Testis (tissue), 2 donors: ENCODE measurements at regions not wholly inside any gene's neighbourhood (a gene's known extent, or its start where the extent isn't known, plus 50 kb on each side); places are given as distances from the start of the nearest gene placed in this dataset.

Experiments used
- DNase-seq: peaks from one replicate; pipeline ENCODE4 v3.0.0-alpha.2; 2019
- H3K27ac ChIP-seq, 2 donors: fragments of 200-600 bp; sonication (generic); one replicate each; pipeline ENCODE4 v1.5.1; 2019
- H3K27me3 ChIP-seq: fragments of 200-600 bp; sonication (generic); one replicate; pipeline ENCODE4 v1.5.1; 2019
- H3K36me3 ChIP-seq: fragments of 200-600 bp; sonication (generic); one replicate; pipeline ENCODE4 v1.5.1; 2017; ENCODE audit warnings: low read depth; ENCODE audit errors: missing control alignments
- H3K4me1 ChIP-seq: fragments of 200-600 bp; sonication (generic); one replicate; pipeline ENCODE4 v1.5.1; 2019
- H3K4me3 ChIP-seq, 2 donors: fragments of 200-600 bp; sonication (generic); one replicate each; pipeline ENCODE4 v1.5.1; 2017 to 2019
- H3K9me3 ChIP-seq: fragments of 200-600 bp; sonication (generic); one replicate; pipeline ENCODE4 v1.5.1; 2017
- POLR2A ChIP-seq: fragments of 450-650 bp; IDR thresholded peaks from one replicate; pipeline ENCODE4 v1.6.1; 2017; ENCODE audit warnings: antibody characterized with exemption, mild to moderate bottlenecking, moderate library complexity
- WGBS, 2 donors: methylation state at CpG; one replicate each; pipeline ENCODE4 v1.1.5; 2018; 5-methylcytosine and 5-hydroxymethylcytosine counted together
- intact Hi-C: fragments of 100-400 bp; cut with DNase I; formaldehyde crosslinking; loops from one replicate; pipeline ENCODE4 v1.15.1; 2023; ENCODE audit warnings: low total_unique reads
- TF ChIP-seq, protein P1 (sequence below), 3 experiments: fragments of 450-650 bp in 2 of 3; fragments of 200-600 bp in 1 of 3; sonication (generic) in 1 of 3; IDR thresholded peaks; one replicate each; pipeline ENCODE4 v1.5.1; 2016 to 2019; ENCODE audit warnings: antibody characterized with exemption in 3 of 3, mild to moderate bottlenecking in 2 of 3, moderate library complexity in 1 of 3

GRCh38 chr14:97297100-97297499 is 499.9 kb downstream of the VRK1 start:
- no peaks in the 10 kb centered on the region for H3K4me1 ChIP-seq
- H3K36me3 ChIP-seq: no peaks in the 10 kb centered on the region
- no peak for DNase-seq
- H3K27me3 ChIP-seq: no peaks in the 10 kb centered on the region
- WGBS, 2 donors: 52 to 71% methylated on average over 10 of the region's 10 CpGs
- TF ChIP-seq, protein P1, sequence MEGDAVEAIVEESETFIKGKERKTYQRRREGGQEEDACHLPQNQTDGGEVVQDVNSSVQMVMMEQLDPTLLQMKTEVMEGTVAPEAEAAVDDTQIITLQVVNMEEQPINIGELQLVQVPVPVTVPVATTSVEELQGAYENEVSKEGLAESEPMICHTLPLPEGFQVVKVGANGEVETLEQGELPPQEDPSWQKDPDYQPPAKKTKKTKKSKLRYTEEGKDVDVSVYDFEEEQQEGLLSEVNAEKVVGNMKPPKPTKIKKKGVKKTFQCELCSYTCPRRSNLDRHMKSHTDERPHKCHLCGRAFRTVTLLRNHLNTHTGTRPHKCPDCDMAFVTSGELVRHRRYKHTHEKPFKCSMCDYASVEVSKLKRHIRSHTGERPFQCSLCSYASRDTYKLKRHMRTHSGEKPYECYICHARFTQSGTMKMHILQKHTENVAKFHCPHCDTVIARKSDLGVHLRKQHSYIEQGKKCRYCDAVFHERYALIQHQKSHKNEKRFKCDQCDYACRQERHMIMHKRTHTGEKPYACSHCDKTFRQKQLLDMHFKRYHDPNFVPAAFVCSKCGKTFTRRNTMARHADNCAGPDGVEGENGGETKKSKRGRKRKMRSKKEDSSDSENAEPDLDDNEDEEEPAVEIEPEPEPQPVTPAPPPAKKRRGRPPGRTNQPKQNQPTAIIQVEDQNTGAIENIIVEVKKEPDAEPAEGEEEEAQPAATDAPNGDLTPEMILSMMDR (IDR thresholded peaks at IDR 0.05): no peak
- no peaks in the 10 kb centered on the region for H3K9me3 ChIP-seq
- no peak overlapping the region for H3K4me3 ChIP-seq
- no peak overlapping the region for H3K27ac ChIP-seq
- intact Hi-C loops: no loop called here

DNA sequence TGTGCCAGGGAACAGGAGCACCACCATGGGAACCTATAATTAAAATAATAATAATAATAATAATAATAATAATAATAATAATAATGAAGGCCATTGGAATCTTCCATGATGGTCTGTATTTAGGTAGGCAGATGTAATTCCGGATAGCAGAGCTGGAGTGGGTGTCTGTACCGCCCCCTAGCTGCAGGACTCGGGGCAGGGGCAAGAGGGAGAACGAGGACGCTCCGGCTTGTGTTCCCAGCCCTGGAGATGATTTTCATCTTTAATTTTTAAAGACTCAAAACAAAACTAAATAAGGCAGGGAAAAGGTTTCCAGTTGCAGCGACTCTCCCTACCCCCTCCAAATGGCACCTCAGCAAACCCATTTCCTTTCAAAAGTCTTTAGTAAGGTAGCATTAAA is 501.1 kb downstream of the VRK1 start:
- TF ChIP-seq, protein P1 (IDR thresholded peaks at IDR 0.05): peak in 2 of 3 experiments; percentile 21 to 45
- TF ChIP-seq POLR2A: no peak
- Histone ChIP-seq H3K9me3 (no peaks in the 10 kb centered on the region), H3K36me3 (no peaks in the 10 kb centered on the region), H3K27me3 (no peaks in the 10 kb centered on the region), H3K4me1 (no peaks in the 10 kb centered on the region), H3K4me3 (no peak overlapping the region), H3K27ac (no peak overlapping the region)
- 40 to 48% methylated on average over 7 of the region's 7 CpGs for WGBS, 2 donors
- DNase-seq: peak; percentile 54
- intact Hi-C loops: no loop called here

DNA sequence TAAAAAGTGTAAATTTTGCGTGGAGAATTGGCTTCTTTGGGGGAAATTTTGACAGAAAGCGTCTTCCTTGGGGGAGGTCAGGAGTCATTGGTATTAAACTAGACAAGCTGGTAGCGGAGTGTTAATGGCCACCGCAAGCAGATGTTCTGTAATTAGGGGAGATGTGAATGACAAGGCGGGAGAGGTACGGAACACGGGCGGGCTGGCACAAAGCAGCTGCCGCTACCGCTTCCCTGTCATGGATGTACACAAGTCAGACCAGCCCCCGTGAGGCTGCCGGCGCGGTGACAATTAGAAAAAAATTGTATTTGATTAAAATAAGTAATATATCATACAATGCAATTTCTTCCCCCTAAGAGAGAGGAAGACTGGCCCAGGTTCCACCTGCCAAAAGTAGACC is 501.6 kb downstream of the VRK1 start:
- no peak for DNase-seq
- 56 to 67% methylated on average over 14 of the region's 14 CpGs for WGBS, 2 donors

GRCh38 chr14:97299661-97300060 is 502.5 kb downstream of the VRK1 start:
- H3K4me3 ChIP-seq: no peak overlapping the region
- TF ChIP-seq, protein P1 (IDR thresholded peaks at IDR 0.05): no peak
- no peak for TF ChIP-seq POLR2A
- DNase-seq: peak; percentile 36

More for the DNA sequence above, 501.6 kb downstream of the VRK1 start:
- intact Hi-C loops: no loop called here
- Histone ChIP-seq H3K27ac (no peak overlapping the region), H3K4me3 (no peak overlapping the region), H3K27me3 (no peaks in the 10 kb centered on the region), H3K4me1 (no peaks in the 10 kb centered on the region), H3K36me3 (no peaks in the 10 kb centered on the region), H3K9me3 (no peaks in the 10 kb centered on the region)
- TF ChIP-seq POLR2A: no peak
- TF ChIP-seq, protein P1 (IDR thresholded peaks at IDR 0.05): no peak

GRCh38 chr14:97301931-97302559 is 504.9 kb downstream of the VRK1 start:
- H3K36me3 ChIP-seq: no peaks in the 10 kb centered on the region

More at GRCh38 chr14:97299661-97300060, 502.5 kb downstream of the VRK1 start:
- 64 to 81% methylated on average over 3 of the region's 3 CpGs for WGBS, 2 donors
- H3K36me3 ChIP-seq: no peaks in the 10 kb centered on the region
- no peaks in the 10 kb centered on the region for H3K27me3 ChIP-seq
- no peaks in the 10 kb centered on the region for H3K4me1 ChIP-seq
- no peaks in the 10 kb centered on the region for H3K9me3 ChIP-seq
- H3K27ac ChIP-seq: no peak overlapping the region
- intact Hi-C loops: no loop called here

More at GRCh38 chr14:97301931-97302559, 504.9 kb downstream of the VRK1 start:
- no peak for TF ChIP-seq POLR2A
- TF ChIP-seq, protein P1 (IDR thresholded peaks at IDR 0.05): no peak
- DNase-seq: no peak
- Histone ChIP-seq H3K4me3 (no peak overlapping the region), H3K4me1 (no peaks in the 10 kb centered on the region), H3K9me3 (no peaks in the 10 kb centered on the region), H3K27ac (no peak overlapping the region), H3K27me3 (no peaks in the 10 kb centered on the region)
- WGBS, 2 donors: 57 to 60% methylated on average over 4 of the region's 4 CpGs
- intact Hi-C loops: no loop called here
